DND-41 (cell line): ENCODE measurements at regions not wholly inside any gene's neighbourhood (a gene's known extent, or its start where the extent isn't known, plus 50 kb on each side); places are given as distances from the start of the nearest gene placed in this dataset.

Experiments
- EZH2 ChIP-seq: IDR thresholded peaks from 3 replicates; pipeline ENCODE4 v1.6.1; 2012; ENCODE audit warnings: borderline replicate concordance, low read depth, mild to moderate bottlenecking, moderate library complexity, low read length, inconsistent platforms; ENCODE audit not compliant: severe bottlenecking
- TF ChIP-seq, protein P1 (sequence below): IDR thresholded peaks from 2 replicates; pipeline ENCODE4 v1.5.1; 2012; ENCODE audit warnings: borderline replicate concordance, low read length, moderate library complexity, mild to moderate bottlenecking; ENCODE audit not compliant: poor library complexity, severe bottlenecking; ENCODE audit errors: extremely low read depth

DNA sequence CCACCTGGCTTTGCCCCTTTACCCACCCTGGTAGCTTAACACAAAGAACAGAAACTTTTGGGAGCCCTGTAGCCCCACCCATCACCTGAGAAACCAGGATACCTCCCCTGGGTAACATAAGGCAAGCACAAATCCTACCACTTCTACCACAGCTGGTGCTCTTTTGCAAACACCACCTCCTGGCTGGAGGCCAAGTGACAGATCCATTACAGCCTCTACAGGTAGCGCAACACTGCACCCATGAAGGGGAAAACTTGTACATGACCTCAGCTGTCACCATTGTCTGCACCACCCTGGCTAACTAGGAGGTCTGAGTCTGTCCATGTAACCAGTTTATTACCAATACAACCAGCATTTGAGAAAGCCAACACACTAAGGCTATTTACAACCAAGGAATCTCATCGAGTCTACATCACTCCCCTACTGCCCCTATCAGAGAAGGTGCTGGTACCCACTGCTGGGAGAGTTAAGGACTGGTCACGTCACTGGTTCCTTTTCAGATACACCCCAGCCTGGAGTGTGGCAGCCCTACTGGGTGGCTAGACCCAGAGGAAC, 128.6 kb downstream of the PJA2 start:
- TF ChIP-seq, protein P1, sequence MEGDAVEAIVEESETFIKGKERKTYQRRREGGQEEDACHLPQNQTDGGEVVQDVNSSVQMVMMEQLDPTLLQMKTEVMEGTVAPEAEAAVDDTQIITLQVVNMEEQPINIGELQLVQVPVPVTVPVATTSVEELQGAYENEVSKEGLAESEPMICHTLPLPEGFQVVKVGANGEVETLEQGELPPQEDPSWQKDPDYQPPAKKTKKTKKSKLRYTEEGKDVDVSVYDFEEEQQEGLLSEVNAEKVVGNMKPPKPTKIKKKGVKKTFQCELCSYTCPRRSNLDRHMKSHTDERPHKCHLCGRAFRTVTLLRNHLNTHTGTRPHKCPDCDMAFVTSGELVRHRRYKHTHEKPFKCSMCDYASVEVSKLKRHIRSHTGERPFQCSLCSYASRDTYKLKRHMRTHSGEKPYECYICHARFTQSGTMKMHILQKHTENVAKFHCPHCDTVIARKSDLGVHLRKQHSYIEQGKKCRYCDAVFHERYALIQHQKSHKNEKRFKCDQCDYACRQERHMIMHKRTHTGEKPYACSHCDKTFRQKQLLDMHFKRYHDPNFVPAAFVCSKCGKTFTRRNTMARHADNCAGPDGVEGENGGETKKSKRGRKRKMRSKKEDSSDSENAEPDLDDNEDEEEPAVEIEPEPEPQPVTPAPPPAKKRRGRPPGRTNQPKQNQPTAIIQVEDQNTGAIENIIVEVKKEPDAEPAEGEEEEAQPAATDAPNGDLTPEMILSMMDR: no peak
- no peak for TF ChIP-seq EZH2
